ENCODE measurements at regions not wholly inside any gene's neighbourhood (a gene's known extent, or its start where the extent isn't known, plus 50 kb on each side); places are given as distances from the start of the nearest gene placed in this dataset.

DNA sequence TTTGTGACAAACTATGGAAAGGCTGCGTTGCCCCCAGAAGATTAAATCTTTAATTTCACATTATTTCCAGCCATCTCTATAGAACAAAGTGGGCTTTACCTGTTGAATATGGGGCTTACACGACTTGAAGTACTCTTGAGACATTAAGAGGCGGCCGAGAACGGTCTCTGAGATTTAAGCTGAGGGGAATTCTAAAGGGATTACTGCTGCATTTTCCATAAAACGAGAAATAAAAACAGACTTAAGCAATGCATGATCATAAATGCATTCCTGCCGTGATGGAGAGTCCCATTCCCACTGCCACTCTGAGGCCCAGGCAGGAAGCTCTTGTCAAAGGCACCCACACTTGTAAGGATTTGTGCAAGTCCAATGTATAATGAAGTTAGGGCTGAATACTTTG, 329.7 kb upstream of the SHH start:
- H4K20me1 ChIP-seq (ENCODE audit: insufficient read depth): no peaks in the 10 kb centered on the region
- no peaks in the 10 kb centered on the region for H3F3A ChIP-seq (ENCODE audit: insufficient read depth)
- H3K4me1 ChIP-seq (ENCODE audit: insufficient read depth): no peaks in the 10 kb centered on the region
- in situ Hi-C loops (cut with MboI): no loop called here
- no peak overlapping the region for H3K4me3 ChIP-seq
- no peak overlapping the region for H3K9ac ChIP-seq
- no peaks in the 10 kb centered on the region for H3K27me3 ChIP-seq (replicated peaks; ENCODE audit: insufficient read depth)
- DNase-seq: no peak
- H3K4me2 ChIP-seq (ENCODE audit: unreplicated experiment): no peak overlapping the region
- WGBS, 2 experiments (ENCODE audit: low coverage in 1 of 2, low lambda C conversion rate in 2 of 2, missing lambda C conversion rate in 2 of 2): 13 to 14% methylated on average over 7 of the region's 7 CpGs
- no peaks in the 10 kb centered on the region for H3K79me2 ChIP-seq (ENCODE audit: insufficient read depth)
- no peak overlapping the region for H3K27ac ChIP-seq
- no peaks in the 10 kb centered on the region for H3K36me3 ChIP-seq (ENCODE audit: low read depth)
- TF ChIP-seq EZH2phosphoT487 (IDR thresholded peaks at IDR 0.05; ENCODE audit: insufficient read depth, low read depth) (no peak), EZH2 (IDR thresholded peaks at IDR 0.05; ENCODE audit: insufficient read depth, poor library complexity, severe bottlenecking) (no peak)
- no peaks in the 10 kb centered on the region for H3K9me3 ChIP-seq (ENCODE audit: low read depth)
- H3K9me2 ChIP-seq (ENCODE audit: insufficient read depth): no peaks in the 10 kb centered on the region
- no peak overlapping the region for H2AFZ ChIP-seq

DNA sequence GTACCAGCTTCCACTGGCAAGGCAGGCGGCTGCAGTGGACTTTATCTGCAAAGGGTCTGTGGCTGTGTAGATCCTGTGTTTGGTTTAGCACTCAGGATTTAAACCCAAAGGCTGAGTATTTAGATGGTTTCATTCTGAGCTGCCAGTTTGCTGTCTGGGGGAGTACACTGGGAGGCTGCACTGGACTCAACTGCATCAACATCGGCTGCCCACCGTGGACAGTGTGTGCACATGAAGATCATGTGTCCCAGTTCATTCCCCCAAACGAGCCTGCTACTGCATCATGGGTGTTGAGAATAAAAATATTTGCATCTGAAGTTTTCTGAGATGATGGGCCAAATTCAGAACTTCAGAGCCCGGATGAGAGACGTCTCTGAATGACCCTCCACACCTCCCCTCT, 328.6 kb upstream of the SHH start:
- no peak overlapping the region for H3K4me3 ChIP-seq
- no peaks in the 10 kb centered on the region for H3K27me3 ChIP-seq (replicated peaks; ENCODE audit: insufficient read depth)
- in situ Hi-C loops (cut with MboI): no loop called here
- no peaks in the 10 kb centered on the region for H3K79me2 ChIP-seq (ENCODE audit: insufficient read depth)
- 39% methylated on average over 6 of the region's 6 CpGs for WGBS, 2 experiments (ENCODE audit: low coverage in 1 of 2, low lambda C conversion rate in 2 of 2, missing lambda C conversion rate in 2 of 2)
- no peaks in the 10 kb centered on the region for H3K4me1 ChIP-seq (ENCODE audit: insufficient read depth)
- H3K9me2 ChIP-seq (ENCODE audit: insufficient read depth): no peaks in the 10 kb centered on the region
- no peak overlapping the region for H3K27ac ChIP-seq
- no peaks in the 10 kb centered on the region for H3F3A ChIP-seq (ENCODE audit: insufficient read depth)
- H3K36me3 ChIP-seq (ENCODE audit: low read depth): no peaks in the 10 kb centered on the region
- H3K9me3 ChIP-seq (ENCODE audit: low read depth): no peaks in the 10 kb centered on the region
- H3K4me2 ChIP-seq (ENCODE audit: unreplicated experiment): no peak overlapping the region
- no peaks in the 10 kb centered on the region for H4K20me1 ChIP-seq (ENCODE audit: insufficient read depth)
- H3K9ac ChIP-seq: no peak overlapping the region
- H2AFZ ChIP-seq: no peak overlapping the region
- TF ChIP-seq EZH2 (IDR thresholded peaks at IDR 0.05; ENCODE audit: insufficient read depth, poor library complexity, severe bottlenecking) (no peak), EZH2phosphoT487 (IDR thresholded peaks at IDR 0.05; ENCODE audit: insufficient read depth, low read depth) (no peak)
- no peak for DNase-seq

DNA sequence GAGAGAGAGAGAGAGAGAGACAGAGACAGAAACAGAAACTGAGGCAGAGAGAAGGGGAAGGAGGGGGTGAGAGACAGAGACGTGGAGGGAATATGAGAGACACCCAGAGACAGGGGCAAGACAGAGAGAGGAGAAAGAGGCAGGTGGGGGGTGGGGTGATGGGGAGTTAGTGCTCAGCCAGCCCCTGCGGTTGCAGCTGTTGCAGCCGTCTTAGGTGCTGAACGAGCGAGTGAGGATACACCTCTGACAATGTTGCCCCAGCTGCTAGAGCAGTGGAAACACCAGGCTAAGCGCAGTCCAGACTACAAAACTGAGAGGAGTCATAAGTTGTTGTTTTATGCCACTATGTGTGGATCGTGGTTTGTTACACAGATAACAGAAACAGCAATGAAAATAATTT, 328.2 kb upstream of the SHH start:
- no peak overlapping the region for H3K27ac ChIP-seq
- H3K79me2 ChIP-seq (ENCODE audit: insufficient read depth): no peaks in the 10 kb centered on the region
- in situ Hi-C loops (cut with MboI): no loop called here
- H3K36me3 ChIP-seq (ENCODE audit: low read depth): no peaks in the 10 kb centered on the region
- H3K27me3 ChIP-seq (replicated peaks; ENCODE audit: insufficient read depth): no peaks in the 10 kb centered on the region
- H3K9ac ChIP-seq: no peak overlapping the region
- DNase-seq: no peak
- no peak overlapping the region for H3K4me2 ChIP-seq (ENCODE audit: unreplicated experiment)
- H2AFZ ChIP-seq: no peak overlapping the region
- no peaks in the 10 kb centered on the region for H3K4me1 ChIP-seq (ENCODE audit: insufficient read depth)
- no peaks in the 10 kb centered on the region for H3K9me3 ChIP-seq (ENCODE audit: low read depth)
- no peaks in the 10 kb centered on the region for H3K9me2 ChIP-seq (ENCODE audit: insufficient read depth)
- WGBS, 2 experiments (ENCODE audit: low coverage in 1 of 2, low lambda C conversion rate in 2 of 2, missing lambda C conversion rate in 2 of 2): 20 to 34% methylated on average over 7 of the region's 7 CpGs
- TF ChIP-seq EZH2 (IDR thresholded peaks at IDR 0.05; ENCODE audit: insufficient read depth, poor library complexity, severe bottlenecking): no peak
- TF ChIP-seq EZH2phosphoT487 (IDR thresholded peaks at IDR 0.05; ENCODE audit: insufficient read depth, low read depth): no peak
- H3K4me3 ChIP-seq: no peak overlapping the region
- no peaks in the 10 kb centered on the region for H4K20me1 ChIP-seq (ENCODE audit: insufficient read depth)
- no peaks in the 10 kb centered on the region for H3F3A ChIP-seq (ENCODE audit: insufficient read depth)

DNA sequence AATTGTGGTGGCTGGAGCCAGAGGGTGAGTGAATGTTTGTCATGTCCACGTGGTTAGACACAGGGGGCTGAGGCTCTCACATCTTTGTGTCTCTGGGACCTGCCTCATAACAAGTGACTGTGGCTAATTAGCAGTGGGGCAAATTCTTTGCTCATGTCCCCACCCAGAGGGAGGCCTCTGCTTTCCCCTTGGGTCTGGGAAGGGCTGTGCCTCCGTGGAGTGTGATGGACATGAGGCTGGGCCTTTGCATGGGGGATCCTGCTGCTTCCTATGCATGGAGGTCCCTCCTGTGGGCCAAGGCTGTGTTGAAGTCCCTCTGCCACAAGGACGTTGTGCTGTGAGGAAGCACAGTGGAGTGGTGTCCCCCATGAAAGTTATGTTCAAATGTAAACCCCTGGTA, 327.4 kb upstream of the SHH start:
- Histone ChIP-seq H4K20me1 (ENCODE audit: insufficient read depth) (no peaks in the 10 kb centered on the region), H3K9me2 (ENCODE audit: insufficient read depth) (no peaks in the 10 kb centered on the region), H3K4me1 (ENCODE audit: insufficient read depth) (no peaks in the 10 kb centered on the region), H3K79me2 (ENCODE audit: insufficient read depth) (no peaks in the 10 kb centered on the region), H3K4me3 (no peak overlapping the region), H3K9me3 (ENCODE audit: low read depth) (no peaks in the 10 kb centered on the region), H3K27me3 (replicated peaks; ENCODE audit: insufficient read depth) (no peaks in the 10 kb centered on the region), H3K4me2 (ENCODE audit: unreplicated experiment) (no peak overlapping the region), H2AFZ (no peak overlapping the region), H3F3A (ENCODE audit: insufficient read depth) (no peaks in the 10 kb centered on the region), H3K27ac (no peak overlapping the region), H3K36me3 (ENCODE audit: low read depth) (no peaks in the 10 kb centered on the region), H3K9ac (no peak overlapping the region)
- 0% methylated on average over 3 of the region's 3 CpGs for WGBS, 2 experiments (ENCODE audit: low coverage in 1 of 2, low lambda C conversion rate in 2 of 2, missing lambda C conversion rate in 2 of 2)
- TF ChIP-seq EZH2phosphoT487 (IDR thresholded peaks at IDR 0.05; ENCODE audit: insufficient read depth, low read depth): no peak
- TF ChIP-seq EZH2 (IDR thresholded peaks at IDR 0.05; ENCODE audit: insufficient read depth, poor library complexity, severe bottlenecking): no peak
- in situ Hi-C loops (cut with MboI): no loop called here
- DNase-seq: no peak

DNA sequence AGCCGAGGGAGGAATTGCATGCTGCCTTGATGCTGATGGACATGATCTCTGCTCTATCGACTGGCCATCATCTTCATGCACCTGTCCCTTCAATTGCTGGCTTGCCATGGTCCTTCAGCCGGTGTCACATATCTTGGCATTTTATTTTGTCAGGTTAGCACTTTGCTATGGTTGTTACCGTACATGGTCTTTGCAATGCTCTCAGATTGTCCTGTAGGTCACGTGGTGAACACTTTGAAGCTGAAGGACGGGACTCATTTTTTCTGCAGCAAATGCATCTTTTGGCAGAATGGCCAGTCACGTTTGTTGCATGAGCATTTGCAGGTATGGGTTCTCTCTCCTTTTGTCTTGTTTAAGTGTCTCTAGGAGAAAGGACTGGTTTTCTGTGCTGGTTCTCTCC, 326.8 kb upstream of the SHH start:
- in situ Hi-C loops (cut with MboI): no loop called here
- no peaks in the 10 kb centered on the region for H3F3A ChIP-seq (ENCODE audit: insufficient read depth)
- H2AFZ ChIP-seq: no peak overlapping the region
- no peak for DNase-seq
- no peak overlapping the region for H3K9ac ChIP-seq
- TF ChIP-seq EZH2phosphoT487 (IDR thresholded peaks at IDR 0.05; ENCODE audit: insufficient read depth, low read depth): no peak
- TF ChIP-seq EZH2 (IDR thresholded peaks at IDR 0.05; ENCODE audit: insufficient read depth, poor library complexity, severe bottlenecking): no peak
- no peaks in the 10 kb centered on the region for H3K9me3 ChIP-seq (ENCODE audit: low read depth)
- H3K4me3 ChIP-seq: no peak overlapping the region
- H3K36me3 ChIP-seq (ENCODE audit: low read depth): no peaks in the 10 kb centered on the region
- H3K4me1 ChIP-seq (ENCODE audit: insufficient read depth): no peaks in the 10 kb centered on the region
- no peak overlapping the region for H3K27ac ChIP-seq
- no peaks in the 10 kb centered on the region for H4K20me1 ChIP-seq (ENCODE audit: insufficient read depth)
- H3K4me2 ChIP-seq (ENCODE audit: unreplicated experiment): no peak overlapping the region
- 13 to 15% methylated on average over 7 of the region's 7 CpGs for WGBS, 2 experiments (ENCODE audit: low coverage in 1 of 2, low lambda C conversion rate in 2 of 2, missing lambda C conversion rate in 2 of 2)
- no peaks in the 10 kb centered on the region for H3K27me3 ChIP-seq (replicated peaks; ENCODE audit: insufficient read depth)
- no peaks in the 10 kb centered on the region for H3K79me2 ChIP-seq (ENCODE audit: insufficient read depth)
- H3K9me2 ChIP-seq (ENCODE audit: insufficient read depth): no peaks in the 10 kb centered on the region

All from GM23248 (cell line).